GM12878 (cell line): ENCODE measurements at regions not wholly inside any gene's neighbourhood (a gene's known extent, or its start where the extent isn't known, plus 50 kb on each side); places are given as distances from the start of the nearest gene placed in this dataset.

Experiments
- ATAC-seq: fragments of 200-7000 bp; cut with Tn5 transposase; 3 replicates; pipeline ENCODE4 v1.9.1; 2020; ENCODE audit warnings: mild to moderate bottlenecking, moderate library complexity
- BruUV-seq: library from RNA; stranded (reverse); fragments of 400-500 nt; replicated peaks from 2 replicates; lab custom pipeline; 2021; lab: Mats Ljungman, UMichigan
- CTCF ChIA-PET: fragments of 300-600 bp; sonication (Branson Sonifier 250); formaldehyde crosslinking; extraction: SDS; loops from one replicate; lab custom pipeline; 2021; ENCODE audit warnings: inconsistent platforms; lab: Yijun Ruan, JAX
- POLR2A ChIA-PET: fragments of 350-600 bp; formaldehyde crosslinking; extraction: SDS; loops from one replicate; lab custom pipeline; 2021; ENCODE audit warnings: inconsistent platforms; lab: Charles Lee
- RAD21 ChIA-PET: fragments of 300-600 bp; sonication (Branson Sonifier 250); formaldehyde crosslinking; loops from one replicate; lab custom pipeline; 2023; ENCODE audit warnings: antibody characterized with exemption; ENCODE audit not compliant: unreplicated experiment; lab: Charles Lee
- SMC1A ChIA-PET: fragments of 300-600 bp; sonication (Branson Sonifier 250); formaldehyde crosslinking; loops from one replicate; lab custom pipeline; 2023; ENCODE audit not compliant: unreplicated experiment, uncharacterized antibody; lab: Charles Lee
- DNase-seq: peaks from one replicate; pipeline ENCODE4 v3.0.0-alpha.2; 2011; ENCODE audit warnings: low read depth, low spot score
- FAIRE-seq: peaks from 3 replicates; lab custom pipeline; 2011; peaks lifted over from hg19 to GRCh38; lab: Jason Lieb, UNC
- H2AFZ ChIP-seq: 2 replicates; pipeline ENCODE4 v1.6.0; 2011; ENCODE audit warnings: low read depth, low read length, control low read depth; ENCODE audit not compliant: control insufficient read depth
- H3K27ac ChIP-seq: 2 replicates; pipeline ENCODE4 v1.5.1; 2011; ENCODE audit warnings: control low read depth; ENCODE audit not compliant: control insufficient read depth, insufficient read depth
- H3K27me3 ChIP-seq, 2 experiments: replicated peaks in 1 of 2; 2 replicates each; pipeline versions ENCODE4 v1.6.0 to v1.6.1; 2011; ENCODE audit warnings: low read length in 1 of 2; ENCODE audit not compliant: control insufficient read depth in 2 of 2, insufficient read depth in 2 of 2
- H3K36me3 ChIP-seq, 2 experiments: 2 replicates each; pipeline ENCODE4 v1.5.1; 2011; ENCODE audit warnings: low read length in 1 of 2; ENCODE audit not compliant: control insufficient read depth in 2 of 2, insufficient read depth in 2 of 2
- H3K4me1 ChIP-seq: 2 replicates; pipeline ENCODE4 v1.6.1; 2011; ENCODE audit warnings: mild to moderate bottlenecking, low read length, moderate library complexity, mixed read lengths; ENCODE audit not compliant: control insufficient read depth, insufficient read depth
- H3K4me2 ChIP-seq: 2 replicates; pipeline ENCODE4 v1.6.0; 2011; ENCODE audit warnings: control low read depth; ENCODE audit not compliant: control insufficient read depth, insufficient read depth
- H3K4me3 ChIP-seq: fragments of 200-600 bp; sonication (generic); 2 replicates; pipeline ENCODE4 v1.5.1; 2016
- H3K79me2 ChIP-seq: 2 replicates; pipeline ENCODE4 v1.6.0; 2011; ENCODE audit warnings: low read length; ENCODE audit not compliant: control insufficient read depth, insufficient read depth
- H3K9ac ChIP-seq: 2 replicates; pipeline ENCODE4 v1.8.0; 2011; ENCODE audit warnings: low read length, control low read depth, mixed read lengths; ENCODE audit not compliant: control insufficient read depth, insufficient read depth
- H3K9me3 ChIP-seq: replicated peaks from 3 replicates; pipeline ENCODE4 v1.5.1; 2011; ENCODE audit warnings: mild to moderate bottlenecking, low read length; ENCODE audit not compliant: control insufficient read depth, insufficient read depth
- H4K20me1 ChIP-seq: 2 replicates; pipeline ENCODE4 v1.6.0; 2011; ENCODE audit not compliant: control insufficient read depth, insufficient read depth
- ATF2 ChIP-seq: IDR thresholded peaks from 2 replicates; pipeline ENCODE4 v1.6.1; 2012; ENCODE audit warnings: low read length, inconsistent platforms
- ATF3 ChIP-seq: IDR thresholded peaks from 2 replicates; pipeline ENCODE4 v1.6.1; 2011; ENCODE audit warnings: low read depth, mild to moderate bottlenecking, low read length, moderate library complexity, borderline replicate concordance; ENCODE audit errors: extremely low read depth
- CBX5 ChIP-seq: sonication (generic); IDR thresholded peaks from 2 replicates; pipeline ENCODE4 v1.6.1; 2016; ENCODE audit warnings: low read depth, moderate library complexity, mild to moderate bottlenecking, inconsistent platforms
- CEBPB ChIP-seq, 2 experiments: fragments of 150-350 bp in 1 of 2; IDR thresholded peaks; 2 replicates each; pipeline ENCODE4 v1.6.1; 2012 to 2014; ENCODE audit warnings: low read depth in 2 of 2, low read length in 2 of 2, borderline replicate concordance in 1 of 2, inconsistent platforms in 1 of 2
- GABPA ChIP-seq: IDR thresholded peaks from 2 replicates; pipeline ENCODE4 v1.6.1; 2014; ENCODE audit warnings: antibody characterized with exemption, low read depth, mild to moderate bottlenecking, inconsistent platforms
- KAT2A ChIP-seq: conservative IDR thresholded peaks from 2 replicates; pipeline ENCODE4 v1.6.1; 2011; ENCODE audit warnings: low read depth, low read length; ENCODE audit not compliant: control insufficient read depth
- MEF2B ChIP-seq: fragments of 450-650 bp; IDR thresholded peaks from 2 replicates; pipeline ENCODE4 v1.6.1; 2018; ENCODE audit warnings: mild to moderate bottlenecking, moderate library complexity; ENCODE audit not compliant: partially characterized antibody, poor library complexity, severe bottlenecking
- NR2C1 ChIP-seq: fragments of 450-650 bp; IDR thresholded peaks from 2 replicates; pipeline ENCODE4 v1.6.1; 2017; ENCODE audit warnings: antibody characterized with exemption, mild to moderate bottlenecking, moderate library complexity
- PAX8 ChIP-seq: fragments of 450-650 bp; IDR thresholded peaks from 2 replicates; pipeline ENCODE4 v1.6.1; 2017; ENCODE audit warnings: mild to moderate bottlenecking, moderate library complexity
- POLR2AphosphoS5 ChIP-seq: IDR thresholded peaks from 2 replicates; pipeline ENCODE4 v1.6.1; 2011; ENCODE audit warnings: mild to moderate bottlenecking, low read length, inconsistent platforms
- RAD51 ChIP-seq: fragments of 450-650 bp; IDR thresholded peaks from 2 replicates; pipeline ENCODE4 v1.6.1; 2016; ENCODE audit warnings: moderate library complexity, mild to moderate bottlenecking, inconsistent platforms
- RFX5 ChIP-seq: IDR thresholded peaks from 2 replicates; pipeline ENCODE4 v1.6.1; 2011; ENCODE audit warnings: low read depth, low read length, improper control_type of control experiment
- STAT1 ChIP-seq: fragments of 450-650 bp; conservative IDR thresholded peaks from 2 replicates; pipeline ENCODE4 v1.6.1; 2014; ENCODE audit warnings: antibody characterized with exemption, mild to moderate bottlenecking
- ZNF592 ChIP-seq: fragments of 450-650 bp; IDR thresholded peaks from 2 replicates; pipeline ENCODE4 v1.6.1; 2017; ENCODE audit warnings: mild to moderate bottlenecking, moderate library complexity
- WGBS: methylation state at CpG from one replicate; pipeline ENCODE4 v1.1.6; 2016; ENCODE audit warnings: low lambda C conversion rate; ENCODE audit not compliant: insufficient replicate concordance, insufficient coverage; ENCODE audit errors: missing lambda C conversion rate; 5-methylcytosine and 5-hydroxymethylcytosine counted together
- in situ Hi-C: fragments of 300-500 bp; cut with MboI; formaldehyde crosslinking; loops from 9 replicates; pipeline ENCODE4 v1.14.3; 2018; ENCODE audit warnings: mixed read lengths
- intact Hi-C: fragments of 100-400 bp; cut with micrococcal nuclease; formaldehyde crosslinking; loops from one replicate; pipeline ENCODE4 v1.14.2; 2022; ENCODE audit not compliant: unreplicated experiment
- TF ChIP-seq, protein P1 (sequence below): IDR thresholded peaks from 2 replicates; pipeline ENCODE4 v1.6.1; 2012; ENCODE audit warnings: low read depth, low read length, improper control_type of control experiment
- TF ChIP-seq, protein P2 (sequence below): fragments of 450-650 bp; IDR thresholded peaks from 2 replicates; pipeline ENCODE4 v1.6.1; 2017; ENCODE audit warnings: borderline replicate concordance

GRCh38 chr20:19143890-19144289 is 68.6 kb upstream of the SLC24A3 start (continued):
- no peak for TF ChIP-seq ATF2
- no peak for TF ChIP-seq GABPA
- no peak for TF ChIP-seq RFX5
- TF ChIP-seq, all 136 proteins: peak for 0

GRCh38 chr20:19161336-19161735 is 51.1 kb upstream of the SLC24A3 start:
- Histone ChIP-seq H3K4me3 (no peak overlapping the region), H3K9me3 (no peaks in the 10 kb centered on the region), H3K9ac (no peak overlapping the region), H3K36me3 (no peaks in the 10 kb centered on the region), H3K27me3 (no peaks in the 10 kb centered on the region), H3K27ac (no peak overlapping the region), H3K4me1 (no peaks in the 10 kb centered on the region), H3K79me2 (no peaks in the 10 kb centered on the region), H3K4me2 (no peak overlapping the region), H2AFZ (no peak overlapping the region), H4K20me1 (no peaks in the 10 kb centered on the region)
- BruUV-seq: no TSS peak
- in situ Hi-C loops: no loop called here
- POLR2A ChIA-PET: no interaction called here
- DNase-seq (no peak), FAIRE-seq (no peak), ATAC-seq (no peak)
- CTCF ChIA-PET: no interaction called here
- 100% methylated on average over 1 of the region's 1 CpG for WGBS
- RAD21 ChIA-PET: no interaction called here
- SMC1A ChIA-PET: interaction anchor here (1.4 kb wide), 1 partner anchor 529 kb away, joined by 3 read pairs; no protein-coding TSS in a partner anchor
- intact Hi-C loops: no loop called here
- TF ChIP-seq ZNF592: no peak
- no peak for TF ChIP-seq RAD51
- TF ChIP-seq CBX5: no peak
- TF ChIP-seq MEF2B: no peak
- no peak for TF ChIP-seq ATF3
- TF ChIP-seq STAT1: no peak
- no peak for TF ChIP-seq PAX8
- no peak for TF ChIP-seq CEBPB (IDR thresholded peaks at IDR 0.05; ENCODE audit: borderline replicate concordance in 1 of 2, low read depth in 2 of 2, low read length in 2 of 2)
- TF ChIP-seq, protein P1, sequence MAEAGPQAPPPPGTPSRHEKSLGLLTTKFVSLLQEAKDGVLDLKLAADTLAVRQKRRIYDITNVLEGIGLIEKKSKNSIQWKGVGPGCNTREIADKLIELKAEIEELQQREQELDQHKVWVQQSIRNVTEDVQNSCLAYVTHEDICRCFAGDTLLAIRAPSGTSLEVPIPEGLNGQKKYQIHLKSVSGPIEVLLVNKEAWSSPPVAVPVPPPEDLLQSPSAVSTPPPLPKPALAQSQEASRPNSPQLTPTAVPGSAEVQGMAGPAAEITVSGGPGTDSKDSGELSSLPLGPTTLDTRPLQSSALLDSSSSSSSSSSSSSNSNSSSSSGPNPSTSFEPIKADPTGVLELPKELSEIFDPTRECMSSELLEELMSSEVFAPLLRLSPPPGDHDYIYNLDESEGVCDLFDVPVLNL: no peak
- TF ChIP-seq, protein P2, sequence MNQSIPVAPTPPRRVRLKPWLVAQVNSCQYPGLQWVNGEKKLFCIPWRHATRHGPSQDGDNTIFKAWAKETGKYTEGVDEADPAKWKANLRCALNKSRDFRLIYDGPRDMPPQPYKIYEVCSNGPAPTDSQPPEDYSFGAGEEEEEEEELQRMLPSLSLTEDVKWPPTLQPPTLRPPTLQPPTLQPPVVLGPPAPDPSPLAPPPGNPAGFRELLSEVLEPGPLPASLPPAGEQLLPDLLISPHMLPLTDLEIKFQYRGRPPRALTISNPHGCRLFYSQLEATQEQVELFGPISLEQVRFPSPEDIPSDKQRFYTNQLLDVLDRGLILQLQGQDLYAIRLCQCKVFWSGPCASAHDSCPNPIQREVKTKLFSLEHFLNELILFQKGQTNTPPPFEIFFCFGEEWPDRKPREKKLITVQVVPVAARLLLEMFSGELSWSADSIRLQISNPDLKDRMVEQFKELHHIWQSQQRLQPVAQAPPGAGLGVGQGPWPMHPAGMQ: no peak
- TF ChIP-seq POLR2AphosphoS5: no peak
- no peak for TF ChIP-seq KAT2A
- no peak for TF ChIP-seq NR2C1
